Mucosa of descending colon (tissue), 3 donors: ENCODE measurements at regions not wholly inside any gene's neighbourhood (a gene's known extent, or its start where the extent isn't known, plus 50 kb on each side); places are given as distances from the start of the nearest gene placed in this dataset.

ENCODE experiments used
- ATAC-seq: fragments of 200-7000 bp; cut with Tn5 transposase; one replicate; pipeline ENCODE4 v1.9.1; 2020; ENCODE audit warnings: mild to moderate bottlenecking, moderate library complexity
- DNase-seq, 3 donors: peaks; one replicate each; pipeline ENCODE4 v3.0.0-alpha.2; 2020
- H3K36me3 ChIP-seq: fragments of 200-600 bp; one replicate; pipeline ENCODE4 v1.8.0; 2021; ENCODE audit warnings: low read depth, mild to moderate bottlenecking
- H3K4me1 ChIP-seq: fragments of 200-600 bp; one replicate; pipeline ENCODE4 v1.8.0; 2021; ENCODE audit warnings: low read depth, mild to moderate bottlenecking
- H3K4me3 ChIP-seq: fragments of 200-600 bp; one replicate; pipeline ENCODE4 v1.8.0; 2021; ENCODE audit warnings: mild to moderate bottlenecking
- H3K9me3 ChIP-seq: fragments of 200-600 bp; one replicate; pipeline ENCODE4 v1.8.0; 2021; ENCODE audit warnings: mild to moderate bottlenecking
- CTCF ChIP-seq: fragments of 200-600 bp; IDR thresholded peaks from one replicate; pipeline ENCODE4 v1.8.0; 2022; ENCODE audit warnings: antibody characterized with exemption, mild to moderate bottlenecking
- intact Hi-C, 2 donors: fragments of 100-400 bp; cut with DNase I in 1 of 2; cut with micrococcal nuclease in 1 of 2; formaldehyde crosslinking; loops; one replicate each; pipeline versions ENCODE4 v1.11.0 to v1.11.1; 2022; cut with DNase I, micrococcal nuclease
- donor health status: DM: no; HTN: no; CAD: no; lungs with moderate emphysema.
- donor health status: DM: no; HTN: no; CAD: no.
- donor health status: DM: no; HTN: yes; CAD: no.

DNA sequence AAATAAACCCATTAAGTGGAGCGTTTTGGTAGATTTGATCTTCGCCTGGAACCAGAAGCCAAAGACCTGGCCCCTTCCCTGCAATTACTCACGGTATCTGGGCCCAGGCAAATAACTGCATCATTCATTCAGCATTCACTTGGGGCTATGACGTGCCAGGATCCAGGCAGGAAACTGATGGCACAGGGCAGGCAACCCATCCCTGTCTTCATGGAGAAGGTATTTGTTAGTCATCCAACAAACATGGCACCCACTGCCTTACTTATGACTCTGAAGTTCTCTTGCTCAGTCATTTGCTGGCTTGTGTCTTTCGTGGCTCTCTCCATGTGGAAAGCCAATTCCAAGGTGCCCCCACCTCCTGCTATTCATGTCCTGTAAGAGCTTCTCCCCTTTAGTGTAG, 232.4 kb downstream of the BMP7 start:
- Histone ChIP-seq H3K9me3 (no peaks in the 10 kb centered on the region), H3K36me3 (no peaks in the 10 kb centered on the region), H3K4me3 (no peak overlapping the region), H3K4me1 (no peaks in the 10 kb centered on the region)
- ATAC-seq: no peak
- intact Hi-C loops: no loop called here
- no peak for TF ChIP-seq CTCF
- DNase-seq: no peak

- TF ChIP-seq CTCF: no peak
- H3K4me3 ChIP-seq: no peak overlapping the region
- ATAC-seq (no peak), DNase-seq (no peak)
- no peaks in the 10 kb centered on the region for H3K9me3 ChIP-seq
- H3K36me3 ChIP-seq: no peaks in the 10 kb centered on the region
- no peaks in the 10 kb centered on the region for H3K4me1 ChIP-seq
- intact Hi-C loops: no loop called here
These were observed 228.8 kb downstream of the BMP7 start for GRCh38 chr20:57037689-57038088.

GRCh38 chr20:57038608-57039440, 227.6 kb downstream of the BMP7 start:
- no peak for TF ChIP-seq CTCF
- no peak overlapping the region for H3K4me3 ChIP-seq
- H3K4me1 ChIP-seq: no peaks in the 10 kb centered on the region

GRCh38 chr20:57040466-57040865, 226.0 kb downstream of the BMP7 start:
- no peak for ATAC-seq
- DNase-seq: no peak
- H3K9me3 ChIP-seq: no peaks in the 10 kb centered on the region
- intact Hi-C loops: no loop called here
- H3K36me3 ChIP-seq: no peaks in the 10 kb centered on the region
- no peak for TF ChIP-seq CTCF
- no peak overlapping the region for H3K4me3 ChIP-seq
- H3K4me1 ChIP-seq: no peaks in the 10 kb centered on the region

More at GRCh38 chr20:57038608-57039440, 227.6 kb downstream of the BMP7 start:
- Histone ChIP-seq H3K9me3 (no peaks in the 10 kb centered on the region), H3K36me3 (no peaks in the 10 kb centered on the region)
- DNase-seq (no peak), ATAC-seq (no peak)
- intact Hi-C loops: no loop called here

- Histone ChIP-seq H3K9me3 (no peaks in the 10 kb centered on the region), H3K36me3 (no peaks in the 10 kb centered on the region), H3K4me1 (no peaks in the 10 kb centered on the region), H3K4me3 (no peak overlapping the region)
- intact Hi-C loops: no loop called here
- ATAC-seq (peak; percentile 14), DNase-seq (peak in 1 of 3 donors; percentile 11)
- TF ChIP-seq CTCF: no peak
These were observed 225.5 kb downstream of the BMP7 start for GRCh38 chr20:57040924-57041323.
